RPMI7951 (cell line): ENCODE measurements at regions not wholly inside any gene's neighbourhood (a gene's known extent, or its start where the extent isn't known, plus 50 kb on each side); places are given as distances from the start of the nearest gene placed in this dataset.
A peak's percentile ranks its signal among the peaks of the same experiment; 100 is the strongest.

Experiments
- DNase-seq: peaks from one replicate; pipeline ENCODE4 v3.0.0-alpha.2; 2012; ENCODE audit warnings: low read depth

- DNase-seq: peak; percentile 37
Measured at GRCh38 chr11:121696177-121696871, 243.6 kb upstream of the SORL1-AS1 start.

- no peak for DNase-seq
Measured at GRCh38 chr11:121692236-121692635, 239.5 kb upstream of the SORL1-AS1 start.

- DNase-seq: no peak
Measured at GRCh38 chr11:121688860-121689614, 236.3 kb upstream of the SORL1-AS1 start.

GRCh38 chr11:121688055-121688491, 235.3 kb upstream of the SORL1-AS1 start:
- peak; percentile 32 for DNase-seq

GRCh38 chr11:121683791-121684190, 231.0 kb upstream of the SORL1-AS1 start:
- DNase-seq: no peak
